LoVo (cell line): ENCODE measurements at regions not wholly inside any gene's neighbourhood (a gene's known extent, or its start where the extent isn't known, plus 50 kb on each side); places are given as distances from the start of the nearest gene placed in this dataset.
A peak's percentile ranks its signal among the peaks of the same experiment; 100 is the strongest.
"Not testable (repeated sequence)": the region's sequence is repeated elsewhere in the genome, so short reads cannot be mapped to it uniquely, and the experiment has no call there.

ENCODE experiments used
- DNase-seq: peaks from one replicate; pipeline ENCODE4 v3.0.0-alpha.2; 2016; ENCODE audit warnings: low spot score

DNA sequence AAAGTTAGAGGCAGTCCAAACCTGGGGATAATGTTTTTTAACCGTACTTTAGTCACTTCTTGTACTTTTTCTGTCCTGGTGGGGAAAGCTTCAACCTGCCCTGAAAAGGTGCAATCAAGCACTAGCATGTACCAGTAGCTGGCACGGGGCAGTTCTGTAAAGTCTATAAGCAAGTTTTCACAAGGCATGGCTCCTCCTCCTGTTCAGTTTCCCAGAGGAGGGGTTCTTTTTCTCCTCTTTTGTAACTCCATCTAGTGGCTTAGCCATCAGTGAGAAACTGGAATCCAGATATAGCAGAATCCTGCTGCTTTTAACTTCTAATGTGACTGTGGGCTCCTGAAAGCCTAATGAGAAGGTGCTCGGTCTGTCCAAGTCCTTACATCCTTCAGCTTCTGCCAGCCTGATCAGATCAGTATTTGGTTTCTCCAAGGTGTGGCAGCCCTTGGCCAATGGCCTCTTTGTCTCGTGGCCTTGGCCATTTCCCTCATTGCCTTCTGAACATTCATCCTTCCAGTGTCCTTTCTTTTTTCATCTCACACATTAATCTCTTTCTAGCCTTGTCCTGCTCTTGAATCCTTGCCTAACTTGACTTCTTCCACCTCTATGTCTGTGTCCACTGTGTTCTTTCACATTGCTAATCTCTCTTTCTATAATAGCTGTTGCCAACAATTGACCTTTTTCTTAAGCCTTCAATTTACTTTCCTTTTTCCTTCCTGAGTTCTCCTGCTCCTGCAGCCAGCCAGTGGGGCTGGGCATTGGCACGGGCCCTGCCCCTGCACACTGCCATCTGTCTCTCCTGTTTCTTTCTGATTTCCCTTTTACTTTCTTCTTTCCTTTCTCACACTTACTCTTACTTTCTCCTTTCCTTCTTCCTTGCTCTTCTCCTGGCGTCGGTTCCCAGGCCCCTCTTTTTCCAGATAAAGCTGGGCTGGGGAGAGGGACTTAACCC, 222.0 kb upstream of the SYNCRIP start:
- no peak for DNase-seq

- no peak for DNase-seq
Observed at GRCh38 chr6:85856235-85856634, 213.5 kb upstream of the SYNCRIP start.

DNA sequence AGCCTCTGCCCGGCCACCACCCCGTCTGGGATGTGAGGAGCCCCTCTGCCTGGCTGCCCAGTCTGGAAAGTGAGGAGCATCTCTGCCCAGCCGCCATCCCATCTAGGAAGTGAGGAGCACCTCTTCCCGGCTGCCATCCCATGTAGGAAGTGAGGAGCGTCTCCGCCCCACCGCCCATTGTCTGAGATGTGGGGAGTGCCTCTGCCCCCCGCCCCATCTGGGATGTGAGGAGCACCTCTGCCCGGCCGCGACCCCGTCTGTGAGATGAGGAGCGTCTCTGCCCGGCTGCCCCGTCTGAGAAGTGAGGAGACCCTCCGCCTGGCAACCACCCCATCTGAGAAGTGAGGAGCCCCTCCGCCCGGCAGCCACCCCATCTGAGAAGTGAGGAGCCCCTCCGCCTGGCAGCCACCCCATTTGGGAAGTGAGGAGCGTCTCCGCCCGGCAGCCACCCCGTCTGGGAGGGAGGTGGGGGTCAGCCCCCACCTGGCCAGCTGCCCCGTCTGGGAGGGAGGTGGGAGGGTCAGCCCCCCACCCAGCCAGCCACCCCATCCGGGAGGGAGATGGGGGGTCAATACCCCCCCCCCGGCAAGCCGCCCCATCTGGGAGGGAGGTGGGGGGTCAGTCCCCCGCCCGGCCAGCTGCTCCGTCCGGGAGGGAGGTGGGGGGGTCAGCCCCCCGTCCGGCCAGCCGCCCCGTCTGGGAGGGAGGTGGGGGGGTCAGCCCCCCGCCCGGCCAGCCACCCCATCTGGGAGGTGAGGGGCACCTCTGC, 195.8 kb upstream of the SYNCRIP start:
- not testable (repeated sequence) for DNase-seq

- DNase-seq, result no peak
Observed at GRCh38 chr6:85828973-85829372, 186.3 kb upstream of the SYNCRIP start.

DNA sequence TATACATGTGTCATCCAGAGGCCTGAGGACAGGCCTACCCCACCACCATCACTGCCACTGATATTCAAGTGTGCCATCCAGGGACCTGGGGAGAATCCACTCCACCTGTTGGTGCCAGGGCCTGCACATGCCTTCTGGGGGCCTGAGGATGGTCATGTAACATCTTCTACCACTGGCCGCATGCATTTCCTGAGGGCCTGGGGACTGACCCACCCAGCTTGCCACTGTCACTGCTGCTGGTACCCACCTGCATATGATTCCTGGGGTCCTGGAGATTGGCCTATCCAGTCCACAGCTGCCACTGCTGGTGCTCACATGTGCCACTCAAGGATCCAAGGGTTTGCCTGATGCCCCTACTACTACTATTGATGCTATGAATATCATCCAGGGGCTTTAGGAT, 184.3 kb upstream of the SYNCRIP start:
- DNase-seq, result no peak

- no peak for DNase-seq
Observed at GRCh38 chr6:85824329-85824728, 181.6 kb upstream of the SYNCRIP start.

GRCh38 chr6:85810558-85810957, 167.9 kb upstream of the SYNCRIP start:
- no peak for DNase-seq

GRCh38 chr6:85803721-85804120, 161.0 kb upstream of the SYNCRIP start:
- no peak for DNase-seq

GRCh38 chr6:85802162-85802561, 159.5 kb upstream of the SYNCRIP start:
- no peak for DNase-seq

DNA sequence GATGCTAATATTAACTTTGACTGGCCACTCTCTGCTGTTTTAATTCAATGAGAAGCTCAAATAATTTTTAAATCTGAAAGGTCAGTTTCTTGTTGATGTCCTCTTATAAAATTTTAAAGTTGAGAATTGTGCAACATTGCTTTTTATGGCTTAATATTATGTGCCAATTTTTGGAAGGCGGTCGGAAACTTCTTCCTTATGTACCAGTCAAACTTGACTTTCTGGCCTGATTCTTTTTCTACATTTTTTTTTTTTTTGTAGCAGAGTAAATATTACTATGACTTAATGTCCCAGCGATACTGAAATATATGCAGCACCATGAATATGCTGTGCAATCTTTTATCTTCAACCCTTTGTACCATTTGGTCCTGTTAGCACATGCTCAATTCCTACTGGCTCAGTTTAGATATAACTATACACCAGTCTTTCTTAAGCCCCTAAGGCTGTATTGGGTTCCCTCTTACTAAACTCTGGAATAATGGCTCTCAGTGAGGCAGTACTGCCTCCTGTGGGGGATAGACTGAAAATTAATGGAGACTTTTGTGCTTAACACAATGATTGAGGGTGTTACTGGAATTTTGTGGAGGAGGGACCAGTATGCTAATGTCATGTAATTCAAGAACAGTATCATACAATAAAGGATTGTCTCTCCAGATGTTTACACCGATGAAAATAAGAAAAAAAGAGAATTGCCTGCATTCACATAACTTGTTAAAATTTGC, 156.4 kb upstream of the SYNCRIP start:
- no peak for DNase-seq

DNA sequence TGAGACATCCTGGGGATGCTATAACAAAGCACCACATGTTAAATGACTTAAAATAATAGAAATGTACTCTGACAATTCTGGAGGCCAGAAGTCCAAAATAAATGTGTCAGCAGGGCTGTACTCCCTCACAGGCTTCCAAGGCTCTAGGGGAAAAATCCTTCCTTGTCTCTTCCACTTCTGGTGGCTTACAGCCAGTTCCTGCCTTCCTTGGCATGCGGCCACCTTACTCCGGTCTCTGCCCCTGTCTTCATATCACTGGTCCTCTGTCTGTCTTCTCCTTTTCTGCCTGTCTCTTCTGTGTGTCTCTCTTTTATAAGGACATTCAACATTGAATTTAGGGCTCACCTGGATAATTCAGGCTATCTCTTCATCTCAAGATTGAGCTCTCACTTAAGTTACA, 155.3 kb upstream of the SYNCRIP start:
- DNase-seq, result no peak

- DNase-seq, result no peak
Observed at GRCh38 chr6:85795945-85796344, 153.3 kb upstream of the SYNCRIP start.

DNA sequence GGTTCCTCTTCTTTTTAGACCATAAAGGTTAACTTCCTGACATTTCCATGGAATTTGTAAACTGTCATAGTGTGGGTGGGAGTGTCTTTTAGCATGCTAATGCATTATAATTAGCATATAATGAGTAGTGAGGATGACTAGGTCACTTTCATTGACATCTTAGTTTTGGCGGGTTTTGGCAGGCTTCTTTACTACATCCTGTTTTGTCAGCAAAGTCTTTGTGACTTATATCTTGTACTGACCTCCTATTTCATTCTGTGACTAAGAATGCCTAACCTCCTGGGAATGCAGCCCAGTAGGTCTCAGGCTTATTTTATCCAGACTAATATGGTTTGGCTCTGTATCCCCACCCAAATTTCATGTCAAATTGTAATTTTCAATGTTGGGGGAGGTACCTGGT, 149.6 kb upstream of the SYNCRIP start:
- DNase-seq, result no peak

- DNase-seq, result no peak
Observed at GRCh38 chr6:85775883-85776282, 133.2 kb upstream of the SYNCRIP start.

DNA sequence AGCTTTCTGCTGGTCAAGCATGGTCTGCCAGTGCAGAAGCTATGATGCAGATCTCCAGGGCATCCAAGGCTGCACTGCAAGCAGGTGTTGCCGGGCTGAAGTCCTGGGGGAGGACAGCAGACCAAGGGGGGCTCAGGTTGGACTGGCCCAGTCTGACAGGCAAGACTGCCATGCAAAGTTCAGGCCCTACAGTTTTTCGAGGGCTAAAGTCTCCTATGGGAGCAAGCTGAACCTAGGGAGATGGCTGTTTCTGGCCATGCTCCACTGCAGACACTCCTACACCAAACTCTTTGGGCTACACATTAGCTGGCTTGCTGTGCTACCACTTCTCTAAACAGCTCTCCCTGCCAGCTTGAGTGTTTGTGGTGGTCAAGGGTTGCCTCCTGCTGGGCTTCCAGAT, 130.0 kb upstream of the SYNCRIP start:
- no peak for DNase-seq

- DNase-seq, result no peak
Observed at GRCh38 chr6:85771925-85772430, 129.3 kb upstream of the SYNCRIP start.

DNA sequence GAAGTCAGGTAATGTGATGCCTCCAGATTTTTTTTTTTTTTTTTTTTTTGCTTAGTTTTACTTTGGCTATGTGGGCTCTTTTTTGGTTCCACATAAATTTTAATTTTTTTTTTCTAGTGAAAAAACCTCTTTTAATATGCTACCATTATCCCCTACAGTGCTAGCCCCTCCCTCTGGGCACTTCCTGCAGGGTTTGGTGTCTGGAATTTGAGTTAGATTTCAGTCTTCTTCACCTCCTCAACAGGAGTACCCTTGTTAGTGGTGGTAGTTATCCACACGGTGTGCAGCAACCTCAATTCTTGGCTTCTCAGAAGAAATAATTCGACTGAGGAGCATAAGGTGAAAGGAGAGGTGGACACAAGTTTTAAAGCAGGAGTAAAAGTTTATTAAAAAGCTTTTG, 128.8 kb upstream of the SYNCRIP start:
- DNase-seq, result no peak

DNA sequence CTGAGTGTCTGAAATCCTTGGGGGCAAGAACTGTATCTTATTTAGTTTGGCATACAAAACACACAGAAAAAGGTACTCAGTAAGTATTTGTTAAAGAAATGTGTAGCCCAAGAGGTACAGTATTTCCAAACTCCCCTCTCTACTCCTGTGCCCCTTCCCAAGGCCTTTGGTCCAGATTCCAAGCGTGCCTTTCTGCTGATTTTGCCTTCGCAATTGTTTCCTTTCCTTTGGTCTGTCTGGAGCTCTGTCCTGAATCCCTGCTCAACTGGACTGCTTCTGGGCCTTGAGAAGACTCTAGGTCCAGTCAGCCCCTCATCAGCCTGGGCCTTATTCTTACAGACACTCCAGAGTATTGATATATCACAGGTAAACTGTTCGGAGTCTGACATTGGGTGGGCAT, 122.2 kb upstream of the SYNCRIP start:
- no peak for DNase-seq

GRCh38 chr6:85756982-85757381, 114.3 kb upstream of the SYNCRIP start:
- peak; percentile 18 for DNase-seq

DNA sequence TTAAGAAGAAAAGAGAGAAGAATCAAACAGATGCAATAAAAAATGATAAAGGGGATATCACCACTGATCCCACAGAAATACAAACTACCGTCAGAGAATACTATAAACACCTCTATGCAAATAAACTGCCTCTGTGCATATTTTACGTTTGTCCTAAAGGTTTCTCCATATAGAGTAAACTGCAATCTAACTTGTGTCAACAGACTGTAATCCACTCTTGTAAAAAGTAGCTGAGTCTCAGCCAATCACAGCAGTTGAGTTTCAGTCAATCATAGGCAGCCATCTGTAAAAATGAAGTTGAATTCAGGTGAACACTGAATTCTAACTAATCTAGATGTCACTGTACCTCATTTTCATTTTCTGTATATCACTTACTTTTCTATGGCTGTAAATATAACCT, 112.2 kb upstream of the SYNCRIP start:
- DNase-seq, result no peak

- no peak for DNase-seq
Observed at GRCh38 chr6:85752602-85753001, 109.9 kb upstream of the SYNCRIP start.

DNA sequence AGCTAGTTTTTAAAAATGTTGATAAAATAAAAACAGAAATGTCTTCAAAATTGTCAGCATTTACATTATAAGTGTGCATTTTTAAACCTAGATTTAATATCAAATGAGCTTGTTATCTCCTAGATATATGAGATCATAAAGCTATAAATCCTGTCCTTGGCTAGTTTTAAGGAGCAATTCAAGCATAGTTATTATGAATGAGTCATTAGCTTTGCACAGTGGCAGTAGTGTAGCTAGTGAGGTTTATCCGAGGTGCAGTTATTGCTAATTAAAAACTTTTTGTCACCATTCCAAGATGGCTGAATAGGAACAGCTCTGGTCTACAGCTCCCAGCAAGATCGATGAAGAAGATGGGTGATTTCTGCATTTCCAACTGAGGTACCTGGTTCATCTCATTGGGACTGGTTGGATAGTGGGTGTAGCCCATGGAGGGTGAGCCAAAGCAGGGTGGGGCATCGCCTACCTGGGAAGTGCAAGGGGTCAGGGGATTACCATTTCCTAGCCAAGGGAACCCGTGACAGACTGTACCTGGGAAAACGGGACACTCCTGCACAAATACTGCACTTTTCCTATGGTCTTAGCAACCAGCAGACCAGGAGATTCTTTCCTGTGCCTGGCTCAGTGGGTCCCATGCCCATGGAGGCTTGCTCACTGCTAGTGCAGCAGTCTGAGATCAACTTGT, 108.8 kb upstream of the SYNCRIP start:
- DNase-seq, result peak; percentile 74
